Stimulated activated naive CD8-positive, alpha-beta T cell treated with anti-CD3 and anti-CD28 coated beads, Interleukin-15, Interleukin-2, amounts not matched to agents 100 ng/mL and 50 ng/mL, for 24 hours (primary cell): ENCODE measurements at regions not wholly inside any gene's neighbourhood (a gene's known extent, or its start where the extent isn't known, plus 50 kb on each side); places are given as distances from the start of the nearest gene placed in this dataset.

Experiments
- H3K27ac Mint-ChIP-seq: one replicate; pipeline ENCODE4 v1.8.0; 2021; ENCODE audit warnings: mild to moderate bottlenecking, mixed read lengths
- H3K27me3 Mint-ChIP-seq: one replicate; pipeline ENCODE4 v1.8.0; 2021; ENCODE audit warnings: mixed read lengths
- H3K36me3 Mint-ChIP-seq: one replicate; pipeline ENCODE4 v1.8.0; 2021; ENCODE audit warnings: low read depth, mixed read lengths
- H3K4me1 Mint-ChIP-seq: one replicate; pipeline ENCODE4 v1.8.0; 2021; ENCODE audit warnings: low read depth, mixed read lengths
- H3K4me3 Mint-ChIP-seq: one replicate; pipeline ENCODE4 v1.8.0; 2021; ENCODE audit warnings: mild to moderate bottlenecking, mixed read lengths
- H3K9me3 Mint-ChIP-seq: one replicate; pipeline ENCODE4 v1.8.0; 2021; ENCODE audit warnings: mixed read lengths

- Mint-ChIP-seq H3K4me1 (no peaks in the 10 kb centered on the region), H3K36me3 (no peaks in the 10 kb centered on the region), H3K27me3 (peaks cover 8% of the 10 kb centered on the region), H3K4me3 (no peak overlapping the region), H3K27ac (no peak overlapping the region), H3K9me3 (peaks cover 4% of the 10 kb centered on the region)
These were observed 317.0 kb downstream of the GLRX3 start for GRCh38 chr10:130453036-130453720.

DNA sequence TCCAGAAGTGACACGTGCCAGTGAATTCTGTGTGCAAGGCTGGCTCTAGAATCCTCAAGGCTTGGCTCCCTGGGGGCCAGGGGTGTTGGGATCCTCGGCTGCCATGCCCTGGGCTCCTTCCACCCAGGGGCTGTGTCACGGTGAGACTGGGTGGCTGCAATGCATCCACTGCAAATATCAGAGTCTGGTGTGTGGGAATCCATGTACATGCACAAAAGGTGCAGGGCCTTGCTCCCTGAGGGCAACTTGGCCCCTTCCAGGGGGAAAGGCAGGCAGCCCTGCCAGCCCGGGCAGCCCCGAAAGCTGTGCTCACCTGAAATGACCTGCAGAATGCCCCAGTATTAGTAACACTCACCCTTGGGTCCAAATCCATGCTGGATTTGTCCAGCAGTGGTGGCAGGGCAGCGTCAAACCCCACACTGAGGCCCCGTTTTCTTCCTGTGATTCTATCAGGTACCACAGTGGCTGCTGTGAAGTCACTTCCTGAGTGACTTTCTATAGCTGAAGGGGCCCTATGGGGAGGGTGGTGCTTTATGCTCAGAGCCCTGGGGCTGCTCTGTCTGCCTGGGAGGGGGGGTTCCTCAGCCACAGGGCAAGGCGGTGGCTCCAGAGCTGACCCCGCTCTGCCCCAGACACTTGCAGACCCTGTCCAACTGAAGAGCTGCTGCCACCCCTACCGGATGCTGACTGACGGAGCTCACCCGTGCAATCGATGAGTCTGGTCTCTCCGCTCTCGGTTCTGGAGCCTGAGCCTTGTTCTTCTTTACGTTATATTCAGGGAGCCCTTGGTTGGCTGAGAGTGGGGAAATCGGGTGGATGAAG is 317.7 kb downstream of the GLRX3 start:
- Mint-ChIP-seq H3K9me3 (peaks cover 4% of the 10 kb centered on the region), H3K4me1 (no peaks in the 10 kb centered on the region), H3K36me3 (no peaks in the 10 kb centered on the region), H3K27ac (no peak overlapping the region), H3K27me3 (peaks cover 8% of the 10 kb centered on the region), H3K4me3 (no peak overlapping the region)

- H3K4me1 Mint-ChIP-seq: no peaks in the 10 kb centered on the region
- H3K27ac Mint-ChIP-seq: no peak overlapping the region
- H3K27me3 Mint-ChIP-seq: peaks cover 5% of the 10 kb centered on the region
- no peak overlapping the region for H3K4me3 Mint-ChIP-seq
- no peaks in the 10 kb centered on the region for H3K36me3 Mint-ChIP-seq
- H3K9me3 Mint-ChIP-seq: peaks cover under 1% of the 10 kb centered on the region
These were observed 318.4 kb downstream of the GLRX3 start for GRCh38 chr10:130454543-130455000.

- peaks cover 3% of the 10 kb centered on the region for H3K27me3 Mint-ChIP-seq
- H3K36me3 Mint-ChIP-seq: no peaks in the 10 kb centered on the region
- no peaks in the 10 kb centered on the region for H3K4me1 Mint-ChIP-seq
These were observed 319.0 kb downstream of the GLRX3 start for GRCh38 chr10:130455111-130455695.

GRCh38 chr10:130455791-130456190 is 319.6 kb downstream of the GLRX3 start:
- H3K27ac Mint-ChIP-seq: no peak overlapping the region

More at GRCh38 chr10:130455111-130455695, 319.0 kb downstream of the GLRX3 start:
- Mint-ChIP-seq H3K27ac (no peak overlapping the region), H3K9me3 (no peaks in the 10 kb centered on the region), H3K4me3 (no peak overlapping the region)

GRCh38 chr10:130456616-130457015 is 320.4 kb downstream of the GLRX3 start:
- Mint-ChIP-seq H3K4me3 (no peak overlapping the region), H3K27ac (no peak overlapping the region), H3K27me3 (peaks cover 3% of the 10 kb centered on the region), H3K36me3 (no peaks in the 10 kb centered on the region), H3K9me3 (no peaks in the 10 kb centered on the region), H3K4me1 (no peaks in the 10 kb centered on the region)

More at GRCh38 chr10:130455791-130456190, 319.6 kb downstream of the GLRX3 start:
- Mint-ChIP-seq H3K9me3 (no peaks in the 10 kb centered on the region), H3K27me3 (peaks cover 3% of the 10 kb centered on the region), H3K36me3 (no peaks in the 10 kb centered on the region), H3K4me1 (no peaks in the 10 kb centered on the region), H3K4me3 (no peak overlapping the region)

DNA sequence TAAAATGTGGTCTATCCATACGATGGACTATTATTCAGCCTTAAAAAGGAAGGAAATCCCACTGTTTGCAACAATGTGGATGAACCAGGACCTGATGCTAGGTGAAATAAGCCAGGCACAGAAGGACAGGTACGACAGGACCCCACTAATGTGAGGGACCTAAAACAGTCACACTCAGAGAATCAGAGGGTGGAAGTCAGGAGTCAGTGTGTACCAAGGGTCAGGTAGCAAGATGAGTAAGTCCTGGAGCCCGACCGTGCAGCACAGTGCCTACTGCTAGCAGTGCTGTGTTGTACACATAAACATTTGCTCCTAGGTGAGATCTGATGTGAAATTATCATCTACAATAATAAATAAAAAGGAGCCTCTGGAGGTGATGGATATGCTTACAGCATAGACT is 322.3 kb downstream of the GLRX3 start:
- no peaks in the 10 kb centered on the region for H3K9me3 Mint-ChIP-seq
- no peak overlapping the region for H3K27ac Mint-ChIP-seq
- no peaks in the 10 kb centered on the region for H3K27me3 Mint-ChIP-seq
- H3K4me3 Mint-ChIP-seq: no peak overlapping the region
- H3K36me3 Mint-ChIP-seq: no peaks in the 10 kb centered on the region
- no peaks in the 10 kb centered on the region for H3K4me1 Mint-ChIP-seq

DNA sequence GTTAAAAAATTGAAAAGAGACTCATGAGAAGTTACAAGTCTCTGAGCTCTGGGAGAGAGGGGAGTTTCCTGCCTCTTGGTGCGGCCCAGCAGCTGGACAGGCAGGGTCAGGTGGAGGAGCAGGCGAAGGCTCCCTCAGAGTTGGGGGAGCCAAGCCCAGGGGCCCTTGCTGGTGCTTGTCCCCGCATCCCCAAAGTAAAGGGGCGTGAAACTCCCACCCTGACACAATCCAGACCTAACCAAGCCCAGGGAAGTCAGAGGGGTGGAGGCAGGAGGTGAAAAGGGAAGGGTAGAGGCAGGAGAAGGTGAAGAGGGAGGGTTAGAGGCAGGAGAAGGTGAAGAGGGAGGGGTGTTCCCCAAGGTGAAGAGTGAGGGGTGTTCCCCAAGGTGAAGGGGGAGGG is 322.8 kb downstream of the GLRX3 start:
- no peaks in the 10 kb centered on the region for H3K27me3 Mint-ChIP-seq
- no peak overlapping the region for H3K4me3 Mint-ChIP-seq
- H3K27ac Mint-ChIP-seq: no peak overlapping the region
- no peaks in the 10 kb centered on the region for H3K36me3 Mint-ChIP-seq
- H3K4me1 Mint-ChIP-seq: no peaks in the 10 kb centered on the region
- peaks cover 3% of the 10 kb centered on the region for H3K9me3 Mint-ChIP-seq

GRCh38 chr10:130459851-130460490 is 323.8 kb downstream of the GLRX3 start:
- H3K4me1 Mint-ChIP-seq: no peaks in the 10 kb centered on the region
- no peaks in the 10 kb centered on the region for H3K27me3 Mint-ChIP-seq
- H3K4me3 Mint-ChIP-seq: no peak overlapping the region
- peaks cover 7% of the 10 kb centered on the region for H3K9me3 Mint-ChIP-seq
- no peak overlapping the region for H3K27ac Mint-ChIP-seq
- no peaks in the 10 kb centered on the region for H3K36me3 Mint-ChIP-seq

DNA sequence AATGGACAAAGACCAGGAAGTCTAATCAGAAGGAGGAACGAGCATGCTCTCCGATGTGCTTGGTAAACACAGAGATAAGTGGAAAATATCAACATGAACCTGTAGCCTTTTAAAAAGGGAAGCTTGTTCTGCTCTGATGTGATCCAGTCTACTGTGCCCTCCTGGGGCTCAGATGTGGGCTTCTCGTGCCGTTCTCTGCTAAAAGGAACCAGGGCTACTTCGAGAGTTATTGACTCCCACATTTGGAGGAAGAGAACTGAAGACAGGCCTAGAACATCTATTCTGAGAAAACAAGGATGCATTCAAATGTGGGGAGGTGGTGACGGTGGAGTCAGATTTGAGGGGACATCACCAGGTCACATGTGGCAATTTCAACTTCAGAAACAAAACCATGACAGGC is 325.4 kb downstream of the GLRX3 start:
- Mint-ChIP-seq H3K27ac (no peak overlapping the region), H3K4me3 (no peak overlapping the region), H3K4me1 (no peaks in the 10 kb centered on the region), H3K36me3 (no peaks in the 10 kb centered on the region), H3K9me3 (peaks cover 7% of the 10 kb centered on the region), H3K27me3 (no peaks in the 10 kb centered on the region)

DNA sequence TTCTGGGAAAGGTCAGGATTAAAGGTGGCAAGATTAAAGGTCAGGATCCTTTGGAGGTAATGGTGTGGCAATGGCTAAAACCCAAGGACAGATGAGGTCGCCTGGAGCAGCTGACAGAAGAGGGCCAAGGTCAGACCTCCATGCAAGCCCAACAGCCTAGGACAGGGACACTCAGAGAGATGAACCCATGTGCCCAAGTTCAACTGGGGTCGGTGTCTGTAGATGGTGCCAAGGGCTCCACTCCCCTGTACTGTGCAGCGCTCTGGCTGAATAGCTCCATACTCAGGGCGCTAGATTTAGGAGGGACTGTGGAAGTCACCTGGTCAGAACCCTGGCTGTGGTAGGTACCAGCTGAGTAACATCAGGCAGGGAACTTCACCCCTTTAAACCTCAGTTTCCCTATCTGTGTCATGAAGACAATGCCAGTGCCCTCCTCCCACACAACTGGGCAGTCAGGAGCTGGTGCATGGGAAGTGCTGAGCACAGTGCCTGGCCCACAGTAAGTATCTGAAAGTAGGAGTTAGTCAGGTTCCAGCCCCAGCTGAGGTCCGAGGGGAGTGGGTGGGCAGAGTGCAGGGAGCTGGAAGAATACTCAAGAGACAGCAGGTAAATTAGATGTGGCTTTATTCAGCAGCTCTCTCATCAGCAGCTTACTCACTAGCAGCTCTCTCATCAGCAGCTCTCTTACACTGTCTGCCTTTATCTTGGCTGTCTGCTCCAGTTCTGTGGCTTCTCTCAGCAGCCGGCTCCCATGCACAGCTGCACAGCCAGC is 327.1 kb downstream of the GLRX3 start:
- Mint-ChIP-seq H3K4me1 (no peaks in the 10 kb centered on the region), H3K27me3 (no peaks in the 10 kb centered on the region)

GRCh38 chr10:130463876-130464364 is 327.7 kb downstream of the GLRX3 start:
- H3K27me3 Mint-ChIP-seq: no peaks in the 10 kb centered on the region
- H3K4me1 Mint-ChIP-seq: no peaks in the 10 kb centered on the region
- H3K4me3 Mint-ChIP-seq: no peak overlapping the region
- H3K9me3 Mint-ChIP-seq: peaks cover 20% of the 10 kb centered on the region
- no peaks in the 10 kb centered on the region for H3K36me3 Mint-ChIP-seq
- H3K27ac Mint-ChIP-seq: no peak overlapping the region

More for the DNA sequence above, 327.1 kb downstream of the GLRX3 start:
- no peak overlapping the region for H3K4me3 Mint-ChIP-seq
- H3K36me3 Mint-ChIP-seq: no peaks in the 10 kb centered on the region
- peaks cover 16% of the 10 kb centered on the region for H3K9me3 Mint-ChIP-seq
- H3K27ac Mint-ChIP-seq: no peak overlapping the region

GRCh38 chr10:130464426-130464825 is 328.2 kb downstream of the GLRX3 start:
- Mint-ChIP-seq H3K27me3 (no peaks in the 10 kb centered on the region), H3K9me3 (peaks cover 23% of the 10 kb centered on the region), H3K4me1 (no peaks in the 10 kb centered on the region), H3K4me3 (no peak overlapping the region), H3K36me3 (no peaks in the 10 kb centered on the region), H3K27ac (no peak overlapping the region)
